ENCODE measurements at regions not wholly inside any gene's neighbourhood (a gene's known extent, or its start where the extent isn't known, plus 50 kb on each side); places are given as distances from the start of the nearest gene placed in this dataset.

- no peak for DNase-seq (ENCODE audit: low spot score)
Observed at GRCh38 chr13:84296401-84296800, 414.1 kb upstream of the SLITRK1 start.

GRCh38 chr13:84294576-84294975, 412.3 kb upstream of the SLITRK1 start:
- no peak for DNase-seq (ENCODE audit: low spot score)

GRCh38 chr13:84290386-84290785, 408.1 kb upstream of the SLITRK1 start:
- DNase-seq (ENCODE audit: low spot score), result no peak

- no peak for DNase-seq (ENCODE audit: low spot score)
Observed at GRCh38 chr13:84279166-84279565, 396.9 kb upstream of the SLITRK1 start.

- DNase-seq (ENCODE audit: low spot score), result no peak
Observed at GRCh38 chr13:84272877-84273562, 390.7 kb upstream of the SLITRK1 start.

- no peak for DNase-seq (ENCODE audit: low spot score)
Observed at GRCh38 chr13:84265257-84265764, 383.0 kb upstream of the SLITRK1 start.

- DNase-seq (ENCODE audit: low spot score), result no peak
Observed at GRCh38 chr13:84263354-84264069, 381.2 kb upstream of the SLITRK1 start.

GRCh38 chr13:84255226-84255797, 373.0 kb upstream of the SLITRK1 start:
- DNase-seq (ENCODE audit: low spot score), result no peak

GRCh38 chr13:84249463-84249862, 367.2 kb upstream of the SLITRK1 start:
- DNase-seq (ENCODE audit: low spot score), result no peak

- DNase-seq (ENCODE audit: low spot score), result no peak
Observed at GRCh38 chr13:84243340-84243739, 361.1 kb upstream of the SLITRK1 start.

GRCh38 chr13:84239032-84239431, 356.8 kb upstream of the SLITRK1 start:
- no peak for DNase-seq (ENCODE audit: low spot score)

- DNase-seq (ENCODE audit: low spot score), result no peak
Observed at GRCh38 chr13:84238381-84238780, 356.1 kb upstream of the SLITRK1 start.

- no peak for DNase-seq (ENCODE audit: low spot score)
Observed at GRCh38 chr13:84237143-84237542, 354.9 kb upstream of the SLITRK1 start.

- DNase-seq (ENCODE audit: low spot score), result no peak
Observed at GRCh38 chr13:84234416-84234815, 352.1 kb upstream of the SLITRK1 start.

GRCh38 chr13:84230568-84230967, 348.3 kb upstream of the SLITRK1 start:
- DNase-seq (ENCODE audit: low spot score), result no peak

GRCh38 chr13:84211048-84211447, 328.8 kb upstream of the SLITRK1 start:
- no peak for DNase-seq (ENCODE audit: low spot score)

- no peak for DNase-seq (ENCODE audit: low spot score)
Observed at GRCh38 chr13:84208246-84208910, 326.1 kb upstream of the SLITRK1 start.

- DNase-seq (ENCODE audit: low spot score), result no peak
Observed at GRCh38 chr13:84207509-84207908, 325.2 kb upstream of the SLITRK1 start.

- DNase-seq (ENCODE audit: low spot score), result no peak
Observed at GRCh38 chr13:84200971-84201370, 318.7 kb upstream of the SLITRK1 start.

- no peak for DNase-seq (ENCODE audit: low spot score)
Observed at GRCh38 chr13:84192125-84192524, 309.9 kb upstream of the SLITRK1 start.

GRCh38 chr13:84191139-84191538, 308.9 kb upstream of the SLITRK1 start:
- DNase-seq (ENCODE audit: low spot score), result no peak

GRCh38 chr13:84187626-84188025, 305.4 kb upstream of the SLITRK1 start:
- no peak for DNase-seq (ENCODE audit: low spot score)
